ENCODE measurements at regions not wholly inside any gene's neighbourhood (a gene's known extent, or its start where the extent isn't known, plus 50 kb on each side); places are given as distances from the start of the nearest gene placed in this dataset.

- TF ChIP-seq CTCF (IDR thresholded peaks at IDR 0.05), result no peak
Measured at GRCh38 chr2:167400546-167400945, 512.3 kb downstream of the XIRP2 start.

- TF ChIP-seq CTCF (IDR thresholded peaks at IDR 0.05), result no peak
Measured at GRCh38 chr2:167398873-167399272, 510.6 kb downstream of the XIRP2 start.

GRCh38 chr2:167388901-167389300, 500.6 kb downstream of the XIRP2 start:
- TF ChIP-seq CTCF (IDR thresholded peaks at IDR 0.05), result no peak

- TF ChIP-seq CTCF (IDR thresholded peaks at IDR 0.05), result no peak
Measured at GRCh38 chr2:167388497-167388896, 500.2 kb downstream of the XIRP2 start.

- TF ChIP-seq CTCF (IDR thresholded peaks at IDR 0.05), result no peak
Measured at GRCh38 chr2:167386694-167387093, 498.4 kb downstream of the XIRP2 start.

GRCh38 chr2:167383610-167384194, 495.4 kb downstream of the XIRP2 start:
- TF ChIP-seq CTCF (IDR thresholded peaks at IDR 0.05), result no peak

- no peak for TF ChIP-seq CTCF (IDR thresholded peaks at IDR 0.05)
Measured at GRCh38 chr2:167381349-167381748, 493.1 kb downstream of the XIRP2 start.

- no peak for TF ChIP-seq CTCF (IDR thresholded peaks at IDR 0.05)
Measured at GRCh38 chr2:167380555-167380954, 492.3 kb downstream of the XIRP2 start.
